Neuronal stem cell (in vitro differentiated cells): ENCODE measurements at regions not wholly inside any gene's neighbourhood (a gene's known extent, or its start where the extent isn't known, plus 50 kb on each side); places are given as distances from the start of the nearest gene placed in this dataset.
"Not testable (repeated sequence)": the region's sequence is repeated elsewhere in the genome, so short reads cannot be mapped to it uniquely, and the experiment has no call there.

ENCODE experiments used
- DNase-seq: peaks from one replicate; pipeline ENCODE4 v3.0.0-alpha.2; 2013; ENCODE audit warnings: low spot score
- H2AFZ ChIP-seq: one replicate; pipeline ENCODE4 v1.6.1; 2013; ENCODE audit warnings: mild to moderate bottlenecking, low read length, inconsistent platforms
- H2AK5ac ChIP-seq: 2 replicates; pipeline ENCODE4 v1.6.1; 2013; ENCODE audit warnings: low read depth, mild to moderate bottlenecking, inconsistent platforms, low read length, moderate library complexity, mixed read lengths
- H2BK120ac ChIP-seq: 2 replicates; pipeline ENCODE4 v1.6.1; 2013; ENCODE audit warnings: low read depth, mild to moderate bottlenecking, inconsistent platforms, low read length, moderate library complexity, mixed read lengths
- H2BK12ac ChIP-seq: one replicate; pipeline ENCODE4 v1.6.1; 2013; ENCODE audit warnings: low read length, inconsistent platforms
- H2BK15ac ChIP-seq: 2 replicates; pipeline ENCODE4 v1.6.1; 2013; ENCODE audit warnings: mild to moderate bottlenecking, low read length, inconsistent platforms, mixed read lengths
- H2BK5ac ChIP-seq: one replicate; pipeline ENCODE4 v1.6.1; 2013; ENCODE audit warnings: inconsistent platforms, mild to moderate bottlenecking, low read length, moderate library complexity
- H3K14ac ChIP-seq: one replicate; pipeline ENCODE4 v1.6.1; 2013; ENCODE audit warnings: low read length, inconsistent platforms
- H3K18ac ChIP-seq: 2 replicates; pipeline ENCODE4 v1.6.1; 2013; ENCODE audit warnings: low read length, inconsistent platforms
- H3K23ac ChIP-seq: 2 replicates; pipeline ENCODE4 v1.6.1; 2013; ENCODE audit warnings: low read depth, mild to moderate bottlenecking, mixed read lengths, low read length, inconsistent platforms; ENCODE audit not compliant: poor library complexity
- H3K27ac ChIP-seq: replicated peaks from 3 replicates; pipeline ENCODE4 v1.5.1; 2013; ENCODE audit warnings: low read length, inconsistent platforms
- H3K27me3 ChIP-seq, 3 experiments: 2 replicates each; pipeline ENCODE4 v1.6.1; 2013; ENCODE audit warnings: low read length in 3 of 3, mild to moderate bottlenecking in 2 of 3, inconsistent platforms in 1 of 3, low read depth in 1 of 3, mixed read lengths in 1 of 3, moderate library complexity in 1 of 3; ENCODE audit not compliant: control insufficient read depth in 3 of 3, insufficient read depth in 3 of 3
- H3K36me3 ChIP-seq, 2 donors: replicated peaks in 1 of 2; 2 replicates each; pipeline ENCODE4 v1.6.1; 2013; ENCODE audit warnings: low read length in 2 of 2; ENCODE audit not compliant: control insufficient read depth in 2 of 2, insufficient read depth in 2 of 2
- H3K4ac ChIP-seq: 2 replicates; pipeline ENCODE4 v1.6.1; 2013; ENCODE audit warnings: inconsistent platforms, mild to moderate bottlenecking, low read length, moderate library complexity
- H3K4me1 ChIP-seq, 2 donors: 1 replicate in 1 of 2; 2 replicates in 1 of 2; pipeline ENCODE4 v1.6.1; 2013; ENCODE audit warnings: low read length in 2 of 2, low read depth in 1 of 2; ENCODE audit not compliant: control insufficient read depth in 2 of 2, insufficient read depth in 1 of 2
- H3K4me2 ChIP-seq: one replicate; pipeline ENCODE4 v1.6.1; 2013; ENCODE audit warnings: mild to moderate bottlenecking, low read length, inconsistent platforms; ENCODE audit not compliant: insufficient read depth, poor library complexity, severe bottlenecking
- H3K4me3 ChIP-seq, 2 donors: 2 replicates each; pipeline ENCODE4 v1.5.1; 2013; ENCODE audit warnings: low read length in 2 of 2, mild to moderate bottlenecking in 2 of 2, inconsistent platforms in 1 of 2, moderate library complexity in 1 of 2
- H3K79me1 ChIP-seq: one replicate; pipeline ENCODE4 v1.6.1; 2013; ENCODE audit warnings: low read depth, mild to moderate bottlenecking, inconsistent platforms, low read length, moderate library complexity
- H3K9ac ChIP-seq: one replicate; pipeline ENCODE4 v1.6.1; 2013; ENCODE audit warnings: mild to moderate bottlenecking, low read depth, low read length, inconsistent platforms; ENCODE audit not compliant: poor library complexity
- H3K9me3 ChIP-seq, 2 donors: replicated peaks in 1 of 2; 2 replicates each; pipeline versions ENCODE3 to v1.6.1; 2013; ENCODE audit warnings: low read length in 2 of 2, mild to moderate bottlenecking in 2 of 2, inconsistent platforms in 1 of 2, low read depth in 1 of 2, mixed read lengths in 1 of 2, moderate library complexity in 1 of 2; ENCODE audit not compliant: control insufficient read depth in 2 of 2, insufficient read depth in 1 of 2
- H4K8ac ChIP-seq: one replicate; pipeline ENCODE4 v1.6.1; 2013; ENCODE audit warnings: low read depth, mild to moderate bottlenecking, inconsistent platforms, low read length, moderate library complexity
- H4K91ac ChIP-seq: one replicate; pipeline ENCODE4 v1.6.1; 2013; ENCODE audit warnings: low read length, low read depth, mild to moderate bottlenecking, inconsistent platforms; ENCODE audit not compliant: poor library complexity
- WGBS, 2 donors: extraction: QIAGEN DNeasy Blood & Tissue Kit; methylation state at CpG; one replicate each; pipeline ENCODE4 v1.1.7; 2013; ENCODE audit warnings: missing lambda C conversion rate in 2 of 2, mixed read lengths in 1 of 2; ENCODE audit not compliant: insufficient read length in 2 of 2, insufficient replicate concordance in 1 of 2; ENCODE audit errors: extremely low coverage in 2 of 2; 5-methylcytosine and 5-hydroxymethylcytosine counted together

DNA sequence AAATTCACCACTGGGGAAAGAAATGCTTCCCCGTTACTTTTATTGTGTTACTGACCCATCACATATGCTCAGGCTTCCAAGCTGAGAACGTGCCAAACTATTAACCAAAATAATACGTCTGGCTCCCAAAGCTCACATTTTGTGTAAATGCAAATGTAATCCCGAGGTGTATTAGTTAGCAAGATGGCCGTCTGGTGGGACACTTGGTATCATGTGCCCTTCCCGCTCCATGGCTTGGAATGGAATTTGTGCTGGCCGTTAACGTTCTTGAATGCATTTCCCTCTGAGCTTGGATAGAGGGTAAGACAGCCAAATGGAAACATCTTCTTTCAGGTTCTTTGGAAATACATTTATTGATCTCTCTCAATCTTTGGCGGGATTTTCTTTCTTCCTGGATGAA lies 105.0 kb downstream of the MFAP3L start:
- H3K9me3 ChIP-seq, result no peaks in the 10 kb centered on the region
- no peak overlapping the region for H3K18ac ChIP-seq
- H2BK120ac ChIP-seq, result no peak overlapping the region
- H3K14ac ChIP-seq, result no peak overlapping the region
- H3K4me1 ChIP-seq, result no peaks in the 10 kb centered on the region
- no peak overlapping the region for H3K4me3 ChIP-seq
- no peak overlapping the region for H3K23ac ChIP-seq
- no peak overlapping the region for H2BK15ac ChIP-seq
- H3K36me3 ChIP-seq, result no peaks in the 10 kb centered on the region
- no peak overlapping the region for H4K91ac ChIP-seq
- H2AFZ ChIP-seq, result no peak overlapping the region
- H2AK5ac ChIP-seq, result no peak overlapping the region
- H3K27ac ChIP-seq, result no peak overlapping the region
- WGBS, 2 donors, result no CpG with 5 or more reads among the region's 9 CpGs
- no peak overlapping the region for H3K4ac ChIP-seq
- no peak overlapping the region for H2BK5ac ChIP-seq
- H3K27me3 ChIP-seq, result no peaks in the 10 kb centered on the region
- H3K9ac ChIP-seq, result no peak overlapping the region
- DNase-seq, result no peak
- no peak overlapping the region for H2BK12ac ChIP-seq
- H3K4me2 ChIP-seq, result no peak overlapping the region
- no peak overlapping the region for H4K8ac ChIP-seq
- H3K79me1 ChIP-seq, result no peaks in the 10 kb centered on the region

DNA sequence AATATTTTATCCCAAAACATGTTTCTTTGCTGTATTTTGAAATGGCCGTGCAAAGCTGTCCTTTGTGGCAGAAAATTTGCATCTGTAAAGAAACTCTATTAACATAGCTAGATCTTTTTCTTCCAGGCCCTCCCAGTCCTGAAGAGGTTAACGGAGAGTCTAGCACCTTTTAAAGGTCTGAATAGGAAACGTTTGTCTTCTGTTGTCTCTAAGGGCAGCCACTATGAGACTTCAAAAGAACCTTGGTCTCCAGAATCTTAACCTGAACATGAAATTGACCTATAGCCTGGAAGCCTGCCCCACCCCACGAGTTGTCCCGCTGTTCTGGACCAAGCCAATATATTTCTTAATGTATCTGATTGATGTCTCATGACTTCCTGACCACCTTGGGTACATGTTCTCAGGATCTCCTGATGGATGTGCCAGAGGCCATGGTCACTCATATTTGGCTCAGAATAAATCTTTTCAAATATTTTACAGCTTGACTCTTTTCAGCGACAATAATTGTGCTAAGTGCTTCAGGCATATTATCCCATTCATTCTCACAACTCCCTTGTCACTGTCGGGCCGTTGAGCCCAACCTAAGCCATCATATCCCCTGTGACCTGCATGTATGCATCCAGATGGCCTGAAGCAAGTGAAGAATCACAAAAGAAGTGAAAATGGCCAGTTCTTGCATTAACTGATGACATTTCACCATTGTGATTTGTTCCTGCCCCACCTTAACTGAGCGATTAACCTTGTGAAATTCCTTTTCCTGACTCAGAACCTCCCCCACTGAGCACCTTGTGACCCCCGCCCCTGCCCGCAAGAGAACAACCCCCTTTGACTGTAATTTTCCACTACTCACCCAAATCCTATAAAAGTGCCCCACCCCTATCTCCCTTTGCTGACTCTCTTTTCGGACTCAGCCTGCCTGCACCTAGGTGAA lies 106.7 kb downstream of the MFAP3L start:
- H2BK12ac ChIP-seq, H3K18ac ChIP-seq, H3K4me2 ChIP-seq, H2BK5ac ChIP-seq, H3K27ac ChIP-seq, H3K79me1 ChIP-seq, H2BK120ac ChIP-seq, H3K9me3 ChIP-seq, H3K4me3 ChIP-seq, H4K8ac ChIP-seq, H2BK15ac ChIP-seq, H3K36me3 ChIP-seq, H3K14ac ChIP-seq, H2AK5ac ChIP-seq, H3K4ac ChIP-seq, H3K27me3 ChIP-seq, H3K9ac ChIP-seq, DNase-seq, H2AFZ ChIP-seq, H3K4me1 ChIP-seq, H4K91ac ChIP-seq, H3K23ac ChIP-seq: not testable (repeated sequence)
- no CpG with 5 or more reads among the region's 12 CpGs for WGBS, 2 donors

- no peak overlapping the region for H3K9ac ChIP-seq
- H2BK12ac ChIP-seq, result no peak overlapping the region
- H4K91ac ChIP-seq, result no peak overlapping the region
- DNase-seq, result no peak
- no CpG with 5 or more reads among the region's 5 CpGs for WGBS, 2 donors
- H3K36me3 ChIP-seq, result no peaks in the 10 kb centered on the region
- no peak overlapping the region for H3K4ac ChIP-seq
- H3K79me1 ChIP-seq, result no peaks in the 10 kb centered on the region
- no peak overlapping the region for H3K18ac ChIP-seq
- no peaks in the 10 kb centered on the region for H3K9me3 ChIP-seq
- no peak overlapping the region for H4K8ac ChIP-seq
- no peak overlapping the region for H3K4me3 ChIP-seq
- H2BK15ac ChIP-seq, result no peak overlapping the region
- no peak overlapping the region for H3K14ac ChIP-seq
- no peak overlapping the region for H2AFZ ChIP-seq
- no peak overlapping the region for H3K23ac ChIP-seq
- no peak overlapping the region for H2BK5ac ChIP-seq
- no peaks in the 10 kb centered on the region for H3K4me1 ChIP-seq
- no peaks in the 10 kb centered on the region for H3K27me3 ChIP-seq
- no peak overlapping the region for H3K4me2 ChIP-seq
- no peak overlapping the region for H3K27ac ChIP-seq
- H2AK5ac ChIP-seq, result no peak overlapping the region
- H2BK120ac ChIP-seq, result no peak overlapping the region
Measured at GRCh38 chr4:169915545-169915944, 110.7 kb downstream of the MFAP3L start.

- Histone ChIP-seq H3K9ac (no peak overlapping the region), H2AK5ac (no peak overlapping the region), H3K4me2 (no peak overlapping the region), H2BK15ac (no peak overlapping the region), H3K4me1 (no peaks in the 10 kb centered on the region), H3K36me3 (no peaks in the 10 kb centered on the region), H3K4ac (no peak overlapping the region), H3K9me3 (no peaks in the 10 kb centered on the region), H4K8ac (no peak overlapping the region), H3K27me3 (no peaks in the 10 kb centered on the region), H4K91ac (no peak overlapping the region), H2BK5ac (no peak overlapping the region), H3K18ac (no peak overlapping the region), H3K27ac (no peak overlapping the region), H3K79me1 (no peaks in the 10 kb centered on the region), H3K23ac (no peak overlapping the region), H2BK12ac (no peak overlapping the region), H2BK120ac (no peak overlapping the region), H2AFZ (no peak overlapping the region), H3K4me3 (no peak overlapping the region), H3K14ac (peak overlapping the region; percentile 63)
- no CpG with 5 or more reads among the region's 3 CpGs for WGBS, 2 donors
- no peak for DNase-seq
Measured at GRCh38 chr4:169914866-169915265, 111.3 kb downstream of the MFAP3L start.
